ENCODE measurements at regions not wholly inside any gene's neighbourhood (a gene's known extent, or its start where the extent isn't known, plus 50 kb on each side); places are given as distances from the start of the nearest gene placed in this dataset.

GRCh38 chr4:123784626-123785025 lies 388.0 kb downstream of the SPRY1 start:
- H3K27ac ChIP-seq (ENCODE audit: low read depth, low read length), result no peak overlapping the region
- Mint-ChIP-seq H3K4me1 (no peaks in the 10 kb centered on the region), H3K36me3 (no peaks in the 10 kb centered on the region), H3K4me3 (no peak overlapping the region), H3K9me3 (peaks cover 0 to 2% (median 0%) of the 10 kb centered on the region in 5 donors), H3K27ac (no peak overlapping the region), H3K27me3 (peaks cover 0 to 4% of the 10 kb centered on the region in 2 donors)
- H3K9me3 ChIP-seq (ENCODE audit: low read length), result no peaks in the 10 kb centered on the region
- no peaks in the 10 kb centered on the region for H3K4me1 ChIP-seq (ENCODE audit: insufficient read depth, low read length)
- DNase-seq, result no peak
- H3K36me3 ChIP-seq (ENCODE audit: insufficient read depth, low read length), result no peaks in the 10 kb centered on the region
- ChIA-PET CTCF (no interaction called here), POLR2A (no interaction called here)
- H3K4me3 ChIP-seq (ENCODE audit: low read length), result no peak overlapping the region
- H3K27me3 ChIP-seq (ENCODE audit: insufficient read depth, low read length, poor library complexity, severe bottlenecking), result no peaks in the 10 kb centered on the region

DNA sequence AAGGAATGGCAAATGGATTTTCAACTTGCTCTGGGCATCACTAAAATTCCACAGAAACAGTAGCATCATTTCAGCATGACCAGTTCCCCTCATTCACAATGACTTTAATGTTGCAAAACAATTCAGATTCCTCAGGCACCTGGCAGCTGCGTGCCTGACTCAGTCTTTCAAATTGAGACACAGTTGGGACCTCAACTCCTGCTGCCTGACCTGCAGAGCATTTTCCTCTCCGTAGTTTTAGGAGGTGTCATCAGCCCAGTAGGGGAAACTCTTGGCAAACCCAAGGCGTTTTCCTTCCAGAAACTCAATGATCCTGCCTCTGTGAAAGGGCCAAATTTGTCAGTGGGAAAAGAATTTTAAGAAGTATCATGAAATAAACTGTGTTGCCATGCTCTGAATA lies 388.9 kb downstream of the SPRY1 start:
- Histone ChIP-seq H3K36me3 (ENCODE audit: insufficient read depth, low read length) (no peaks in the 10 kb centered on the region), H3K27me3 (ENCODE audit: insufficient read depth, low read length, poor library complexity, severe bottlenecking) (no peaks in the 10 kb centered on the region), H3K9me3 (ENCODE audit: low read length) (no peaks in the 10 kb centered on the region), H3K4me1 (ENCODE audit: insufficient read depth, low read length) (no peaks in the 10 kb centered on the region), H3K4me3 (ENCODE audit: low read length) (no peak overlapping the region), H3K27ac (ENCODE audit: low read depth, low read length) (no peak overlapping the region)
- CTCF ChIA-PET, result no interaction called here
- Mint-ChIP-seq H3K36me3 (no peaks in the 10 kb centered on the region), H3K27ac (no peak overlapping the region), H3K27me3 (peaks cover 0 to 4% of the 10 kb centered on the region in 2 donors), H3K4me3 (no peak overlapping the region), H3K4me1 (no peaks in the 10 kb centered on the region), H3K9me3 (peaks cover 0 to 2% (median 0%) of the 10 kb centered on the region in 5 donors)
- POLR2A ChIA-PET, result no interaction called here
- DNase-seq, result no peak

- Histone ChIP-seq H3K27ac (ENCODE audit: low read depth, low read length) (no peak overlapping the region), H3K36me3 (ENCODE audit: insufficient read depth, low read length) (no peaks in the 10 kb centered on the region), H3K27me3 (ENCODE audit: insufficient read depth, low read length, poor library complexity, severe bottlenecking) (no peaks in the 10 kb centered on the region), H3K4me3 (ENCODE audit: low read length) (no peak overlapping the region), H3K9me3 (ENCODE audit: low read length) (no peaks in the 10 kb centered on the region), H3K4me1 (ENCODE audit: insufficient read depth, low read length) (no peaks in the 10 kb centered on the region)
- Mint-ChIP-seq H3K27me3 (no peaks in the 10 kb centered on the region), H3K9me3 (peaks cover 0 to 2% (median 0%) of the 10 kb centered on the region in 5 donors), H3K4me3 (no peak overlapping the region), H3K27ac (no peak overlapping the region), H3K4me1 (no peaks in the 10 kb centered on the region), H3K36me3 (no peaks in the 10 kb centered on the region)
- no peak for DNase-seq
- ChIA-PET POLR2A (no interaction called here), CTCF (no interaction called here)
These were observed 389.7 kb downstream of the SPRY1 start for GRCh38 chr4:123786163-123786915.

GRCh38 chr4:123786920-123787319 lies 390.3 kb downstream of the SPRY1 start:
- Mint-ChIP-seq H3K27ac (no peak overlapping the region), H3K27me3 (no peaks in the 10 kb centered on the region), H3K4me3 (no peak overlapping the region), H3K36me3 (no peaks in the 10 kb centered on the region), H3K9me3 (peaks cover 0 to 2% (median 0%) of the 10 kb centered on the region in 5 donors), H3K4me1 (no peaks in the 10 kb centered on the region)
- CTCF ChIA-PET, result no interaction called here
- no peak overlapping the region for H3K4me3 ChIP-seq (ENCODE audit: low read length)
- no peak for DNase-seq
- no peaks in the 10 kb centered on the region for H3K36me3 ChIP-seq (ENCODE audit: insufficient read depth, low read length)
- H3K4me1 ChIP-seq (ENCODE audit: insufficient read depth, low read length), result no peaks in the 10 kb centered on the region
- H3K27me3 ChIP-seq (ENCODE audit: insufficient read depth, low read length, poor library complexity, severe bottlenecking), result no peaks in the 10 kb centered on the region
- no peaks in the 10 kb centered on the region for H3K9me3 ChIP-seq (ENCODE audit: low read length)
- H3K27ac ChIP-seq (ENCODE audit: low read depth, low read length), result no peak overlapping the region
- POLR2A ChIA-PET, result no interaction called here

GRCh38 chr4:123787512-123788080 lies 391.0 kb downstream of the SPRY1 start:
- no peak overlapping the region for H3K4me3 ChIP-seq (ENCODE audit: low read length)
- no peak overlapping the region for H3K4me3 Mint-ChIP-seq
- no peak for DNase-seq
- no peaks in the 10 kb centered on the region for H3K36me3 ChIP-seq (ENCODE audit: insufficient read depth, low read length)
- H3K36me3 Mint-ChIP-seq, result no peaks in the 10 kb centered on the region
- H3K4me1 ChIP-seq (ENCODE audit: insufficient read depth, low read length), result no peaks in the 10 kb centered on the region
- H3K27me3 Mint-ChIP-seq, result no peaks in the 10 kb centered on the region
- H3K27me3 ChIP-seq (ENCODE audit: insufficient read depth, low read length, poor library complexity, severe bottlenecking), result no peaks in the 10 kb centered on the region
- H3K9me3 ChIP-seq (ENCODE audit: low read length), result no peaks in the 10 kb centered on the region
- POLR2A ChIA-PET, result no interaction called here
- H3K27ac ChIP-seq (ENCODE audit: low read depth, low read length), result no peak overlapping the region
- CTCF ChIA-PET, result no interaction called here
- no peaks in the 10 kb centered on the region for H3K4me1 Mint-ChIP-seq
- H3K27ac Mint-ChIP-seq, result no peak overlapping the region
- H3K9me3 Mint-ChIP-seq, result peaks cover 0 to 2% (median 0%) of the 10 kb centered on the region in 5 donors

DNA sequence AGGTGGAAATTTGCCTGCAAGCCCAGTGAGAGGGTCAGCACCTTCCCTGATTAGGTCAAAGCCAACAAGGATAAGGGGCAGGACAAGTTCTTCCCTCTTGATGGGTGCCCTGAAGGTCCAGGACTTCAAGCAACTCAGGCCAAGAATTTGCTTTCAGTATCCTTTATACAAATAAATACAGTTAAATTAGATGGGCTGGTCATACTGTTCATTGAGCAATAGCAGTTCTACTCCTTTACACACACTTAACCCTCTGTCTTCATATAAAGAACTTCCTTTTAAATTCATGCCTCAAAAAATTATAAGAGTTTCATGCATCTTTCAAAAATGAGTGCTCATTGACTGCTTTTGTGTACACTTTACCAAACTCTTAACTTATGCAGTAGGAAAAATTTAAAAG lies 392.0 kb downstream of the SPRY1 start:
- DNase-seq, result no peak
- Mint-ChIP-seq H3K4me3 (no peak overlapping the region), H3K36me3 (no peaks in the 10 kb centered on the region), H3K4me1 (no peaks in the 10 kb centered on the region), H3K27ac (no peak overlapping the region), H3K27me3 (peaks cover 0 to 4% of the 10 kb centered on the region in 2 donors), H3K9me3 (peaks cover 0 to 2% (median 0%) of the 10 kb centered on the region in 5 donors)
- Histone ChIP-seq H3K9me3 (ENCODE audit: low read length) (no peaks in the 10 kb centered on the region), H3K27me3 (ENCODE audit: insufficient read depth, low read length, poor library complexity, severe bottlenecking) (no peaks in the 10 kb centered on the region), H3K4me3 (ENCODE audit: low read length) (no peak overlapping the region), H3K4me1 (ENCODE audit: insufficient read depth, low read length) (no peaks in the 10 kb centered on the region), H3K27ac (ENCODE audit: low read depth, low read length) (no peak overlapping the region), H3K36me3 (ENCODE audit: insufficient read depth, low read length) (no peaks in the 10 kb centered on the region)
- ChIA-PET CTCF (no interaction called here), POLR2A (no interaction called here)

- ChIA-PET POLR2A (no interaction called here), CTCF (no interaction called here)
- Mint-ChIP-seq H3K36me3 (no peaks in the 10 kb centered on the region), H3K27me3 (peaks cover 0 to 5% of the 10 kb centered on the region in 2 donors), H3K4me1 (no peaks in the 10 kb centered on the region), H3K27ac (no peak overlapping the region), H3K9me3 (peaks cover 0 to 5% (median 0%) of the 10 kb centered on the region in 5 donors), H3K4me3 (no peak overlapping the region)
- no peaks in the 10 kb centered on the region for H3K27me3 ChIP-seq (ENCODE audit: insufficient read depth, low read length, poor library complexity, severe bottlenecking)
- H3K36me3 ChIP-seq (ENCODE audit: insufficient read depth, low read length), result no peaks in the 10 kb centered on the region
- no peaks in the 10 kb centered on the region for H3K9me3 ChIP-seq (ENCODE audit: low read length)
- no peaks in the 10 kb centered on the region for H3K4me1 ChIP-seq (ENCODE audit: insufficient read depth, low read length)
- no peak for DNase-seq
- no peak overlapping the region for H3K27ac ChIP-seq (ENCODE audit: low read depth, low read length)
- H3K4me3 ChIP-seq (ENCODE audit: low read length), result no peak overlapping the region
These were observed 394.1 kb downstream of the SPRY1 start for GRCh38 chr4:123790681-123791080.

DNA sequence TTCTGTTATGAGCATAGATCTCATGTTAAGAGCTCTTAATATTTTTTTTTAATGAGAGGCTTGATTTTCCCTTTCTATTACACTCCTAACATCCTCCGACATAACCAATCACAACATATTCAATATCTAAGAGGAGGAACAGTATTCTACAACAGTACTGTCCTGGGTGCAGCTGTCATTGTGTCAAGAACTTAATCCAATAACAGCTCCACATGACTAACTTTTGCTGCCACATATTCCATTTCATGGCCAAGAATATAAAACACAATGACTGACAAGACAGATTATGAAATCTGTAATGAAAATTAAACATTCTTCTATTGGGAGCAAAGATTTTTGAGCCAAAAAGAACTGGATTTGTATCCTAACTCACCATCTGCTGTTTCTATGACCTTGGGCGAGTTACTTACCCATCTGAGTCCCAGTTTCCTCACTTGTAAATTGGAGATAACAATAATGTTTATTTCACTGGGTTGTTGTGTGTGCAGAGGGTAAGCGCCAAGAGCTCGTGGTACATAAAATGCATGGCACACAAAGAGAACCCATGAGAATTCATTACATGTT lies 405.6 kb downstream of the SPRY1 start:
- H3K9me3 Mint-ChIP-seq, result peaks cover 7 to 21% (median 19%) of the 10 kb centered on the region in 5 donors

More for the DNA sequence above, 405.6 kb downstream of the SPRY1 start:
- H3K27ac Mint-ChIP-seq, result no peak overlapping the region
- ChIA-PET CTCF (no interaction called here), POLR2A (no interaction called here)
- no peak overlapping the region for H3K4me3 Mint-ChIP-seq
- peaks cover 4 to 14% of the 10 kb centered on the region in 2 donors for H3K27me3 Mint-ChIP-seq
- no peaks in the 10 kb centered on the region for H3K27me3 ChIP-seq (ENCODE audit: insufficient read depth, low read length, poor library complexity, severe bottlenecking)
- no peaks in the 10 kb centered on the region for H3K9me3 ChIP-seq (ENCODE audit: low read length)
- no peaks in the 10 kb centered on the region for H3K36me3 Mint-ChIP-seq
- H3K4me1 Mint-ChIP-seq, result no peaks in the 10 kb centered on the region
- H3K4me3 ChIP-seq (ENCODE audit: low read length), result no peak overlapping the region
- no peak overlapping the region for H3K27ac ChIP-seq (ENCODE audit: low read depth, low read length)
- DNase-seq, result no peak
- H3K4me1 ChIP-seq (ENCODE audit: insufficient read depth, low read length), result no peaks in the 10 kb centered on the region
- no peaks in the 10 kb centered on the region for H3K36me3 ChIP-seq (ENCODE audit: insufficient read depth, low read length)
